ENCODE measurements at regions not wholly inside any gene's neighbourhood (a gene's known extent, or its start where the extent isn't known, plus 50 kb on each side); places are given as distances from the start of the nearest gene placed in this dataset.
"Not testable (repeated sequence)": the region's sequence is repeated elsewhere in the genome, so short reads cannot be mapped to it uniquely, and the experiment has no call there.

GRCh38 chr15:95700692-95701091 lies 629.8 kb upstream of the NR2F2 start:
- DNase-seq (ENCODE audit: extremely low read depth in 1 of 2, low read depth in 1 of 2): not testable (repeated sequence)

GRCh38 chr15:95701410-95701809 lies 629.1 kb upstream of the NR2F2 start:
- no peak for DNase-seq (ENCODE audit: extremely low read depth in 1 of 2, low read depth in 1 of 2)

- no peak for DNase-seq (ENCODE audit: extremely low read depth in 1 of 2, low read depth in 1 of 2)
Measured at GRCh38 chr15:95709959-95710695, 620.4 kb upstream of the NR2F2 start.

GRCh38 chr15:95712785-95713184 lies 617.7 kb upstream of the NR2F2 start:
- no peak for DNase-seq (ENCODE audit: extremely low read depth in 1 of 2, low read depth in 1 of 2)

- no peak for DNase-seq (ENCODE audit: extremely low read depth in 1 of 2, low read depth in 1 of 2)
Measured at GRCh38 chr15:95713324-95713723, 617.2 kb upstream of the NR2F2 start.

GRCh38 chr15:95715116-95715903 lies 615.2 kb upstream of the NR2F2 start:
- no peak for DNase-seq (ENCODE audit: extremely low read depth in 1 of 2, low read depth in 1 of 2)

- no peak for DNase-seq (ENCODE audit: extremely low read depth in 1 of 2, low read depth in 1 of 2)
Measured at GRCh38 chr15:95715906-95716656, 614.4 kb upstream of the NR2F2 start.

GRCh38 chr15:95716708-95717107 lies 613.8 kb upstream of the NR2F2 start:
- no peak for DNase-seq (ENCODE audit: extremely low read depth in 1 of 2, low read depth in 1 of 2)

- DNase-seq (ENCODE audit: extremely low read depth in 1 of 2, low read depth in 1 of 2): no peak
Measured at GRCh38 chr15:95718441-95718840, 612.1 kb upstream of the NR2F2 start.

- no peak for DNase-seq (ENCODE audit: extremely low read depth in 1 of 2, low read depth in 1 of 2)
Measured at GRCh38 chr15:95724908-95725633, 605.4 kb upstream of the NR2F2 start.

GRCh38 chr15:95726891-95727290 lies 603.6 kb upstream of the NR2F2 start:
- no peak for DNase-seq (ENCODE audit: extremely low read depth in 1 of 2, low read depth in 1 of 2)

- DNase-seq (ENCODE audit: extremely low read depth in 1 of 2, low read depth in 1 of 2): no peak
Measured at GRCh38 chr15:95733931-95734330, 596.6 kb upstream of the NR2F2 start.

- DNase-seq (ENCODE audit: extremely low read depth in 1 of 2, low read depth in 1 of 2): no peak
Measured at GRCh38 chr15:95734422-95735316, 595.8 kb upstream of the NR2F2 start.

- DNase-seq (ENCODE audit: extremely low read depth in 1 of 2, low read depth in 1 of 2): no peak
Measured at GRCh38 chr15:95737060-95737459, 593.4 kb upstream of the NR2F2 start.

- DNase-seq (ENCODE audit: extremely low read depth in 1 of 2, low read depth in 1 of 2): no peak
Measured at GRCh38 chr15:95739131-95739530, 591.4 kb upstream of the NR2F2 start.

GRCh38 chr15:95741830-95742229 lies 588.7 kb upstream of the NR2F2 start:
- DNase-seq (ENCODE audit: extremely low read depth in 1 of 2, low read depth in 1 of 2): no peak

GRCh38 chr15:95742256-95742655 lies 588.2 kb upstream of the NR2F2 start:
- no peak for DNase-seq (ENCODE audit: extremely low read depth in 1 of 2, low read depth in 1 of 2)

GRCh38 chr15:95742836-95743235 lies 587.7 kb upstream of the NR2F2 start:
- DNase-seq (ENCODE audit: extremely low read depth in 1 of 2, low read depth in 1 of 2): no peak

- no peak for DNase-seq (ENCODE audit: extremely low read depth in 1 of 2, low read depth in 1 of 2)
Measured at GRCh38 chr15:95757171-95757570, 573.3 kb upstream of the NR2F2 start.

- DNase-seq (ENCODE audit: extremely low read depth in 1 of 2, low read depth in 1 of 2): no peak
Measured at GRCh38 chr15:95758451-95758850, 572.0 kb upstream of the NR2F2 start.

Data from activated CD8-positive, alpha-beta memory T cell treated with anti-CD3 and anti-CD28 coated beads for 1 hour (primary cell).